Subcutaneous abdominal adipose tissue (tissue), 5 donors: ENCODE measurements at regions not wholly inside any gene's neighbourhood (a gene's known extent, or its start where the extent isn't known, plus 50 kb on each side); places are given as distances from the start of the nearest gene placed in this dataset.

Experiments used
- H3K27ac ChIP-seq: one replicate; pipeline ENCODE4 v1.7.0; 2013; ENCODE audit warnings: low read depth, mild to moderate bottlenecking, inconsistent platforms, low read length, moderate library complexity
- H3K27me3 ChIP-seq, 5 donors: one replicate each; pipeline ENCODE4 v1.7.0; 2013; ENCODE audit warnings: low read length in 5 of 5, inconsistent platforms in 1 of 5; ENCODE audit not compliant: control insufficient read depth in 5 of 5, insufficient read depth in 4 of 5
- H3K36me3 ChIP-seq, 5 donors: one replicate each; pipeline ENCODE4 v1.7.0; 2013; ENCODE audit warnings: low read length in 5 of 5; ENCODE audit not compliant: control insufficient read depth in 5 of 5, insufficient read depth in 5 of 5
- H3K4me1 ChIP-seq, 5 donors: one replicate each; pipeline ENCODE4 v1.7.0; 2013; ENCODE audit warnings: low read length in 5 of 5, mild to moderate bottlenecking in 3 of 5, moderate library complexity in 1 of 5; ENCODE audit not compliant: control insufficient read depth in 5 of 5, insufficient read depth in 5 of 5
- H3K4me3 ChIP-seq, 5 donors: one replicate each; pipeline ENCODE4 v1.7.0; 2013; ENCODE audit warnings: low read length in 5 of 5, low read depth in 1 of 5
- H3K9ac ChIP-seq, 5 donors: one replicate each; pipeline ENCODE4 v1.7.0; 2013; ENCODE audit warnings: low read length in 5 of 5, mild to moderate bottlenecking in 4 of 5, moderate library complexity in 3 of 5
- H3K9me3 ChIP-seq, 5 donors: one replicate each; pipeline ENCODE4 v1.7.0; 2013; ENCODE audit warnings: low read length in 5 of 5; ENCODE audit not compliant: control insufficient read depth in 5 of 5
- donor health status: healthy.
- donor health status: healthy.
- donor health status: healthy.
- donor health status: healthy.
- donor health status: healthy.

DNA sequence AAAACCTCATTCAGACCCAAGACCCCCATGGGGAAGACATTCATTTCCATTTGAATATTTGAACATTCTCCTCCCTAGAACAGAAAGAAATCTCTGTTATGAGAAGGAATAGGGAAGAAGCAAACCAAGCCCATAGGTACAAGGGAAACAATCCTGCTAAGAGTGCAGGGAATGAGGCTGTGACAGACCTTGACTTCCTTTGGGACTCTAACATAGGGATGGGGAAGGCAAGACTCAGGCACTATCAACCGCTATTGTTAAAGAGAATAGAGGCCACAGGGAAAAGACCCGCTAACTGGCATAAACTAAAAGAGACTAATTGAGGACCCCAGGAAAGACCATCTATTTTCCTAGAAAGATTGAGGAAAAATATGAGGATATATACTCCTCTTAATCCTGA lies 117.8 kb upstream of the BRINP3 start:
- Histone ChIP-seq H3K27me3 (no peaks in the 10 kb centered on the region), H3K4me3 (no peak overlapping the region), H3K9me3 (peaks cover 0 to 6% (median 4%) of the 10 kb centered on the region in 5 donors), H3K36me3 (no peaks in the 10 kb centered on the region), H3K27ac (no peak overlapping the region), H3K4me1 (no peaks in the 10 kb centered on the region), H3K9ac (no peak overlapping the region)

GRCh38 chr1:190597294-190597693 lies 119.6 kb upstream of the BRINP3 start:
- Histone ChIP-seq H3K36me3 (no peaks in the 10 kb centered on the region), H3K27me3 (no peaks in the 10 kb centered on the region), H3K4me1 (no peaks in the 10 kb centered on the region), H3K9me3 (peaks cover 0 to 4% (median 0%) of the 10 kb centered on the region in 5 donors), H3K9ac (no peak overlapping the region), H3K4me3 (no peak overlapping the region), H3K27ac (no peak overlapping the region)

- Histone ChIP-seq H3K27me3 (no peaks in the 10 kb centered on the region), H3K27ac (no peak overlapping the region), H3K36me3 (no peaks in the 10 kb centered on the region), H3K4me1 (no peaks in the 10 kb centered on the region), H3K9ac (no peak overlapping the region), H3K9me3 (peaks cover 0 to 4% (median 0%) of the 10 kb centered on the region in 5 donors), H3K4me3 (no peak overlapping the region)
These were observed 122.0 kb upstream of the BRINP3 start for GRCh38 chr1:190599670-190600069.

DNA sequence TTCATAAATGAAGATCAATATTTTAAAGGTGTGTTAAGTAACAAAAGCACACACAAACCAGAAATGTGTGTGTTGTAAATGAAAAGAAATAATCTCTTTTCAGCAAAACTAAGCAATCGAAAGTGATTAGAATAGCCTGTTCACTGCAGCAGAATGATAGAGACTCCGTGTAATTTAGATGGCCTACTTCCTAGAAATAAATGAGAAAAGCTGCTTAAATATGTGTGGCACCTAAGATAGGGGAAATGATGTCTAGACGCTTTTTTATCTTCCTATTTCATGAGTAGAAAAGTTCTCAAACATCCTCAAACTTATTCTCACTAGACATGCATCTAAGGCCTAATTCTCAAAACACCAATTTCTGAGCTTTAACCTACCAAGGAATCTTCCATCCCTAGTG lies 124.7 kb upstream of the BRINP3 start:
- Histone ChIP-seq H3K4me1 (no peaks in the 10 kb centered on the region), H3K36me3 (no peaks in the 10 kb centered on the region), H3K9me3 (no peaks in the 10 kb centered on the region), H3K27me3 (no peaks in the 10 kb centered on the region), H3K27ac (no peak overlapping the region), H3K4me3 (no peak overlapping the region), H3K9ac (no peak overlapping the region)

- Histone ChIP-seq H3K9ac (no peak overlapping the region), H3K9me3 (no peaks in the 10 kb centered on the region), H3K27me3 (no peaks in the 10 kb centered on the region), H3K4me1 (no peaks in the 10 kb centered on the region), H3K36me3 (no peaks in the 10 kb centered on the region), H3K4me3 (no peak overlapping the region), H3K27ac (no peak overlapping the region)
These were observed 130.6 kb upstream of the BRINP3 start for GRCh38 chr1:190608282-190608681.

- H3K9ac ChIP-seq: no peak overlapping the region
- H3K36me3 ChIP-seq: no peaks in the 10 kb centered on the region
- H3K4me1 ChIP-seq: no peaks in the 10 kb centered on the region
- no peaks in the 10 kb centered on the region for H3K27me3 ChIP-seq
- H3K9me3 ChIP-seq: peaks cover 0 to 4% (median 0%) of the 10 kb centered on the region in 5 donors
- no peak overlapping the region for H3K27ac ChIP-seq
- no peak overlapping the region for H3K4me3 ChIP-seq
These were observed 138.2 kb upstream of the BRINP3 start for GRCh38 chr1:190615818-190616217.

GRCh38 chr1:190616235-190616634 lies 138.6 kb upstream of the BRINP3 start:
- H3K9me3 ChIP-seq: peaks cover 0 to 4% (median 0%) of the 10 kb centered on the region in 5 donors
- H3K27ac ChIP-seq: no peak overlapping the region
- H3K27me3 ChIP-seq: no peaks in the 10 kb centered on the region
- H3K4me3 ChIP-seq: no peak overlapping the region
- no peak overlapping the region for H3K9ac ChIP-seq
- no peaks in the 10 kb centered on the region for H3K4me1 ChIP-seq
- H3K36me3 ChIP-seq: no peaks in the 10 kb centered on the region

DNA sequence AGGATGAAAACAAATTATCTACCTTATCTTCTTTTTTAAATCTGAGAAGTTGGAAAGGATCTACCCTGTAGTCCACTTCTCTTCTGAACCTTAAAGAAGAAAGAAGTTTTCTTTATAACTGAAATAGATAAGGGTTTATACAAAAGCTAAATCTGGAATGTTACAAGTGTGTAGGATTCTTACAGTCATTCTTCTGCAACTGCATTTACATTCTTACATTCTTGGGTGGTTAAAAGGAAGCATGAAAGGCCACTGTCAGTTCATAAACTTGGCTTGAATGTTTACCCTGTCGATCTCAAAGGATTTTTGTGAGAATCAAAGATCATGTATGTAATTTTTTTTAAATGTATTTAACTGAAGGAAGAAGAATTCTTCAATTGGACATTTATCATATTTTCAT lies 142.1 kb upstream of the BRINP3 start:
- H3K9ac ChIP-seq: no peak overlapping the region
- no peaks in the 10 kb centered on the region for H3K36me3 ChIP-seq
- H3K4me3 ChIP-seq: no peak overlapping the region
- H3K27ac ChIP-seq: no peak overlapping the region
- H3K4me1 ChIP-seq: no peaks in the 10 kb centered on the region
- H3K27me3 ChIP-seq: no peaks in the 10 kb centered on the region
- peaks cover 0 to 4% (median 0%) of the 10 kb centered on the region in 5 donors for H3K9me3 ChIP-seq

DNA sequence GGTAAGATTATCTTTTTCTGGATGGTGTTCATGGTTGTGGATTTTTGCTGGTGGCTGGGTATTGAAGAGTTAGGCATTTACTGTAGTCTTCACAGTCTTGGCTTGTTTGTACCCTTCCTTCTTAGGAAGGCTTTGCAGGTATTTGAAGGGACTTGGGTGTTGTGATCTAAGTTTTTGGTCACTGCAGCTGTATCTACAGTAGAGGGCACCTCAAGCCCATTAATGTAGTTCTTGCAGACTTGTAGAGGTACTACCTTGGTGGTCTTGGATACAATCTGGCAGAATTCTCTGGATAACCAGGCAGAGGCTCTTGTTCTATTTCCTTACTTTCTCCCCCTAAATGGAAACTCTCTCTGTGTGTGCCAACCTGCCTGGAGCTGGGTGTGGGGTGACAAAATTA lies 155.8 kb upstream of the BRINP3 start:
- Histone ChIP-seq H3K27me3 (no peaks in the 10 kb centered on the region), H3K4me1 (peaks cover 0 to 3% (median 0%) of the 10 kb centered on the region in 5 donors), H3K27ac (no peak overlapping the region), H3K4me3 (no peak overlapping the region), H3K9ac (no peak overlapping the region), H3K36me3 (no peaks in the 10 kb centered on the region), H3K9me3 (peaks cover 0 to 3% (median 0%) of the 10 kb centered on the region in 5 donors)

DNA sequence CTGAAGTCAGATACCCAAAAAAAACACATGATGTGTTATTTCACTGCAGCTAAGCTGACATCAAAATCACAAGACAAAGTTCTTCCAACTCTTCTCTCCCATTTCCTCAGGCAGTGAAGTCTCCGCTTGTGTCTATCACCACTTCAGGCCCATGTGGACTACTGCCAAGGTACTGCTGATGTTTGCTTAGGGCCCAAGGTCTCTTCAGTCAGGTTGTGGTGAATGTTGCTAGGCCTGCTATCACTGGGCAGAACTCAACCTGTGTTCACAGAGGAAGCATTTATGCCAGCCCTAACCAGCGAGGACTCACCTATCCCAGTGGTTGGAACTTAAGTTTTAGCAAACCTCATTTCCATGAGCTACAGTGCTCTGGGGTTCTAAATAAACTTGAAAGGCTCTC lies 156.5 kb upstream of the BRINP3 start:
- H3K9me3 ChIP-seq: peaks cover 0 to 3% (median 0%) of the 10 kb centered on the region in 5 donors
- H3K9ac ChIP-seq: no peak overlapping the region
- no peak overlapping the region for H3K4me3 ChIP-seq

DNA sequence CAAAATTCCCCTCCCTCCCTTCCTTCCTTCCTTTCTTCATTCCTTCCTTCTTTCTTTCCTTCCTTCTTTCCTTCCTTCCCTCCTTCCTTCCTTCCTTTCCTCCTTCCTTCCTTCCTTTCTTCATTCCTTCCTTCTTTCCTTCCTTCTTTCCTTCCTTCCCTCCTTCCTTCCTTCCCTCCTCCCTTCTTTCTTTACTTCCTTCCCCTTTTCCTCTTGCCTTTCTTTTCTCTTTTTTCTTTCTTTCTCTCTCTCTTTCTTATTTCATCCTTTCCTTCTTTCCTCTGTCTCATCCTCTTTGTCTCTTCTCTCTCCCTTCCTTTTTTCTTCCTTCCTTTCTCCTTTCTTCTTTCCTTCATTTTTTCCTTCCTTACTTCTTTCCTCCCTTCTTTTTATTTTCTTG lies 171.9 kb upstream of the BRINP3 start:
- H3K27ac ChIP-seq: no peak overlapping the region
- no peaks in the 10 kb centered on the region for H3K27me3 ChIP-seq
- no peaks in the 10 kb centered on the region for H3K4me1 ChIP-seq
- no peak overlapping the region for H3K9ac ChIP-seq
- no peak overlapping the region for H3K4me3 ChIP-seq
- no peaks in the 10 kb centered on the region for H3K9me3 ChIP-seq
- no peaks in the 10 kb centered on the region for H3K36me3 ChIP-seq

More for the DNA sequence above, 156.5 kb upstream of the BRINP3 start:
- Histone ChIP-seq H3K36me3 (no peaks in the 10 kb centered on the region), H3K27ac (no peak overlapping the region), H3K27me3 (no peaks in the 10 kb centered on the region), H3K4me1 (peaks cover 0 to 3% (median 0%) of the 10 kb centered on the region in 5 donors)
